Esophagus muscularis mucosa (tissue), 3 donors: ENCODE measurements at regions not wholly inside any gene's neighbourhood (a gene's known extent, or its start where the extent isn't known, plus 50 kb on each side); places are given as distances from the start of the nearest gene placed in this dataset.

ENCODE experiments used
- CTCF ChIP-seq, 3 experiments: fragments of 200-600 bp in 2 of 3; fragments of 450-650 bp in 1 of 3; sonication (generic) in 2 of 3; IDR thresholded peaks; one replicate each; pipeline ENCODE4 v1.5.1; 2017 to 2019; ENCODE audit warnings: antibody characterized with exemption in 3 of 3, mild to moderate bottlenecking in 2 of 3, moderate library complexity in 1 of 3
- POLR2A ChIP-seq: fragments of 450-650 bp; IDR thresholded peaks from one replicate; pipeline ENCODE4 v1.6.1; 2017; ENCODE audit warnings: antibody characterized with exemption, moderate library complexity, mild to moderate bottlenecking, low read depth
- POLR2AphosphoS5 ChIP-seq, 2 donors: sonication (generic); formaldehyde crosslinking; IDR thresholded peaks; one replicate each; pipeline ENCODE4 v1.6.1; 2017; ENCODE audit warnings: antibody characterized with exemption in 2 of 2

- TF ChIP-seq CTCF (IDR thresholded peaks at IDR 0.05) (no peak), POLR2AphosphoS5 (IDR thresholded peaks at IDR 0.05) (no peak), POLR2A (no peak)
These were observed 91.7 kb upstream of the SLC35G4 start for GRCh38 chr18:11517704-11518103.
